Suprapubic skin (tissue), 3 donors: ENCODE measurements at regions not wholly inside any gene's neighbourhood (a gene's known extent, or its start where the extent isn't known, plus 50 kb on each side); places are given as distances from the start of the nearest gene placed in this dataset.

Experiments
- EP300 ChIP-seq: sonication (generic); formaldehyde crosslinking; IDR thresholded peaks from one replicate; pipeline ENCODE4 v1.6.1; 2017; ENCODE audit warnings: antibody characterized with exemption
- TF ChIP-seq, protein P1 (sequence below), 2 donors: fragments of 200-600 bp in 1 of 2; fragments of 450-650 bp in 1 of 2; sonication (generic) in 1 of 2; IDR thresholded peaks; one replicate each; pipeline ENCODE4 v1.5.1; 2016 to 2019; ENCODE audit warnings: antibody characterized with exemption in 2 of 2, mild to moderate bottlenecking in 1 of 2, moderate library complexity in 1 of 2

DNA sequence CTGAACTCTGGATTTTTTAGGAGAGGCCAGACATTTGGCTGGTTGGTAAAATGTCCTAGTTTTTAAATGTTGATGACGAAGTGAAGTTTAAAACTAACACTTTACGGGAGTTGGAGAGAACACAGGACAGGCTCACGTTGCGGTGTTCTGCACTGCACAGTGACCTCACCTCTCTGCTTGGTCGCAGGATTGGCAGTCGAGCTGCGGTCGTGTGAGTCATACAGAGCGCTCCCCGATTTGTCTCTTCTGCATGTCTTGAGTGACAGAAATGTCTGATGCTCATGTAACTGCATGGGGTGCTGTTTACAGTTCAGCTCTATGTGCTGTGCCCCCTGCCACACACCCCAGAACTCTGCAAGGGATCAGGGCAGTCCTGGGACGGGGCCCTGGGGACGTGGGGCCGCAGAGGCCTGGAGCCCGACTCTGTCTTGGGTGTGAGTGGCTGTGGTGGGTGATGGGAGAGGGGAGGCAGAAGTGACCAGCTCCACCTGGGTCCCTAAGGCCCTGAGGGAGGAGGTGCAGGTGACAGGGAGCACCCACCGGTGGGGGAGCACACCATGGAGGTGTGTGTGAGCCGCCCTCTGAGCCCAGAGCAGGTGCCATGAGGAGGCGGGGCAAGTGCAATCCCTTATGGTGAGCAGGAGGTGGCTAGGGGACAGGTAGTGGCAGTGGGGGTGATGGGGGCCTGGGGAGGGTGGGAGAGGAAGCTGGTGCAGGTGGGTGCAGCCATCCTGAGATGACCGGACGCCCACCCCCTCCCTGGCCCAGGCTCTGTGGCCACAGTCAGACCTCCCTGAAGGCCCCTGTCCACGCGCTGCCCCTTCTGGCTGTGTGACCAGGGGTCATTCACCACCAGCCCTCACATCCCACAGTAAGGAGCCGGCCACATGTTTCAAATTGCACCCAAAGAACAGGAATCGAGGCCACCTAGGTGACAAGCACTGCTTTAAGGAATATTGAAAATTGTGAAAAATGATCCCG lies 77.9 kb upstream of the ADRA2C start:
- TF ChIP-seq, protein P1, sequence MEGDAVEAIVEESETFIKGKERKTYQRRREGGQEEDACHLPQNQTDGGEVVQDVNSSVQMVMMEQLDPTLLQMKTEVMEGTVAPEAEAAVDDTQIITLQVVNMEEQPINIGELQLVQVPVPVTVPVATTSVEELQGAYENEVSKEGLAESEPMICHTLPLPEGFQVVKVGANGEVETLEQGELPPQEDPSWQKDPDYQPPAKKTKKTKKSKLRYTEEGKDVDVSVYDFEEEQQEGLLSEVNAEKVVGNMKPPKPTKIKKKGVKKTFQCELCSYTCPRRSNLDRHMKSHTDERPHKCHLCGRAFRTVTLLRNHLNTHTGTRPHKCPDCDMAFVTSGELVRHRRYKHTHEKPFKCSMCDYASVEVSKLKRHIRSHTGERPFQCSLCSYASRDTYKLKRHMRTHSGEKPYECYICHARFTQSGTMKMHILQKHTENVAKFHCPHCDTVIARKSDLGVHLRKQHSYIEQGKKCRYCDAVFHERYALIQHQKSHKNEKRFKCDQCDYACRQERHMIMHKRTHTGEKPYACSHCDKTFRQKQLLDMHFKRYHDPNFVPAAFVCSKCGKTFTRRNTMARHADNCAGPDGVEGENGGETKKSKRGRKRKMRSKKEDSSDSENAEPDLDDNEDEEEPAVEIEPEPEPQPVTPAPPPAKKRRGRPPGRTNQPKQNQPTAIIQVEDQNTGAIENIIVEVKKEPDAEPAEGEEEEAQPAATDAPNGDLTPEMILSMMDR (IDR thresholded peaks at IDR 0.05): no peak
- TF ChIP-seq EP300: no peak
